ENCODE measurements at regions not wholly inside any gene's neighbourhood (a gene's known extent, or its start where the extent isn't known, plus 50 kb on each side); places are given as distances from the start of the nearest gene placed in this dataset.

GRCh38 chr5:109560554-109560953, 129.2 kb upstream of the MAN2A1 start:
- Histone ChIP-seq H3K36me3 (ENCODE audit: control insufficient read depth in 2 of 2, insufficient read depth in 1 of 2, low read length in 2 of 2) (no peaks in the 10 kb centered on the region), H3K4me3 (ENCODE audit: low read depth, low read length) (no peak overlapping the region), H3K27ac (ENCODE audit: extremely low read depth, low read depth, low read length) (no peak overlapping the region), H3K4me1 (ENCODE audit: control insufficient read depth, insufficient read depth, low read length) (no peaks in the 10 kb centered on the region), H3K9me3 (ENCODE audit: control insufficient read depth, insufficient read depth, low read depth, low read length) (no peaks in the 10 kb centered on the region)
- ChIA-PET POLR2A (no interaction called here), CTCF (no interaction called here)
- TF ChIP-seq ZNF157 (tag by site-specific recombination; IDR thresholded peaks at IDR 0.05) (no peak), HIC1 (tag by site-specific recombination; IDR thresholded peaks at IDR 0.05) (no peak), ZNF221 (tag by site-specific recombination; IDR thresholded peaks at IDR 0.05; ENCODE audit: borderline replicate concordance) (no peak), ZNF768 (tag by site-specific recombination; IDR thresholded peaks at IDR 0.05) (no peak), ZNF514 (tag by site-specific recombination; IDR thresholded peaks at IDR 0.05) (no peak), SALL2 (tag by site-specific recombination; IDR thresholded peaks at IDR 0.05; ENCODE audit: borderline replicate concordance) (no peak), REST (tag by site-specific recombination; IDR thresholded peaks at IDR 0.05) (no peak), ZNF24 (tag by site-specific recombination; IDR thresholded peaks at IDR 0.05) (no peak), ZNF404 (tag by site-specific recombination; IDR thresholded peaks at IDR 0.05) (no peak), YY1 (tag by site-specific recombination; IDR thresholded peaks at IDR 0.05) (no peak), ZNF266 (tag by site-specific recombination; IDR thresholded peaks at IDR 0.05; ENCODE audit: low read depth) (no peak)
- TF ChIP-seq, protein P1, sequence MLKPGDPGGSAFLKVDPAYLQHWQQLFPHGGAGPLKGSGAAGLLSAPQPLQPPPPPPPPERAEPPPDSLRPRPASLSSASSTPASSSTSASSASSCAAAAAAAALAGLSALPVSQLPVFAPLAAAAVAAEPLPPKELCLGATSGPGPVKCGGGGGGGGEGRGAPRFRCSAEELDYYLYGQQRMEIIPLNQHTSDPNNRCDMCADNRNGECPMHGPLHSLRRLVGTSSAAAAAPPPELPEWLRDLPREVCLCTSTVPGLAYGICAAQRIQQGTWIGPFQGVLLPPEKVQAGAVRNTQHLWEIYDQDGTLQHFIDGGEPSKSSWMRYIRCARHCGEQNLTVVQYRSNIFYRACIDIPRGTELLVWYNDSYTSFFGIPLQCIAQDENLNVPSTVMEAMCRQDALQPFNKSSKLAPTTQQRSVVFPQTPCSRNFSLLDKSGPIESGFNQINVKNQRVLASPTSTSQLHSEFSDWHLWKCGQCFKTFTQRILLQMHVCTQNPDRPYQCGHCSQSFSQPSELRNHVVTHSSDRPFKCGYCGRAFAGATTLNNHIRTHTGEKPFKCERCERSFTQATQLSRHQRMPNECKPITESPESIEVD (tag by site-specific recombination; IDR thresholded peaks at IDR 0.05) = no peak
- TF ChIP-seq, protein P2, sequence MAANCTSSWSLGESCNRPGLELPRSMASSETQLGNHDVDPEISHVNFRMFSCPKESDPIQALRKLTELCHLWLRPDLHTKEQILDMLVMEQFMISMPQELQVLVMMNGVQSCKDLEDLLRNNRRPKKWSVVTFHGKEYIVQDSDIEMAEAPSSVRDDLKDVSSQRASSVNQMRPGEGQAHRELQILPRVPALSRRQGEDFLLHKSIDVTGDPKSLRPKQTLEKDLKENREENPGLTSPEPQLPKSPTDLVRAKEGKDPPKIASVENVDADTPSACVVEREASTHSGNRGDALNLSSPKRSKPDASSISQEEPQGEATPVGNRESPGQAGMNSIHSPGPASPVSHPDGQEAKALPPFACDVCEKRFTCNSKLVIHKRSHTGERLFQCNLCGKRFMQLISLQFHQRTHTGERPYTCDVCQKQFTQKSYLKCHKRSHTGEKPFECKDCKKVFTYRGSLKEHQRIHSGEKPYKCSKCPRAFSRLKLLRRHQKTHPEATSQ (tag by site-specific recombination; IDR thresholded peaks at IDR 0.05) = no peak

- Histone ChIP-seq H3K4me1 (ENCODE audit: control insufficient read depth, insufficient read depth, low read length) (no peaks in the 10 kb centered on the region), H3K36me3 (ENCODE audit: control insufficient read depth in 2 of 2, insufficient read depth in 1 of 2, low read length in 2 of 2) (no peaks in the 10 kb centered on the region), H3K27ac (ENCODE audit: extremely low read depth, low read depth, low read length) (no peak overlapping the region), H3K4me3 (ENCODE audit: low read depth, low read length) (no peak overlapping the region), H3K9me3 (ENCODE audit: control insufficient read depth, insufficient read depth, low read depth, low read length) (no peaks in the 10 kb centered on the region)
- CTCF ChIA-PET = interaction anchor here (0.7 kb wide), 1 partner anchor 1035 kb away, joined by 3 read pairs; no protein-coding TSS in a partner anchor
- POLR2A ChIA-PET = no interaction called here
- TF ChIP-seq ZNF16 (tag by site-specific recombination; IDR thresholded peaks at IDR 0.05; ENCODE audit: low read depth) (no peak), ZNF707 (tag by site-specific recombination; IDR thresholded peaks at IDR 0.05) (no peak), ZSCAN30 (tag by site-specific recombination; IDR thresholded peaks at IDR 0.05) (no peak), ZNF280D (tag by site-specific recombination; IDR thresholded peaks at IDR 0.05) (no peak), ZNF776 (tag by site-specific recombination; IDR thresholded peaks at IDR 0.05; ENCODE audit: borderline replicate concordance) (no peak), REST (tag by site-specific recombination; IDR thresholded peaks at IDR 0.05) (no peak), ZNF677 (tag by site-specific recombination; IDR thresholded peaks at IDR 0.05) (no peak), ZNF791 (tag by site-specific recombination; IDR thresholded peaks at IDR 0.05) (no peak)
Measured at GRCh38 chr5:109558952-109559351, 130.8 kb upstream of the MAN2A1 start.
